HepG2 (cell line): ENCODE measurements at regions not wholly inside any gene's neighbourhood (a gene's known extent, or its start where the extent isn't known, plus 50 kb on each side); places are given as distances from the start of the nearest gene placed in this dataset.

ENCODE experiments used
- CEBPB ChIP-seq: IDR thresholded peaks from 2 replicates; pipeline ENCODE4 v1.6.1; 2011; ENCODE audit warnings: low read depth, low read length, improper control_type of control experiment, borderline replicate concordance
- HNRNPL ChIP-seq: fragments of 200-400 bp; formaldehyde crosslinking; IDR thresholded peaks from 2 replicates; pipeline ENCODE4 v1.6.1; 2017; ENCODE audit warnings: mild to moderate bottlenecking, low read depth, low read length
- IRF1 ChIP-seq: sonication (generic); formaldehyde crosslinking; IDR thresholded peaks from 2 replicates; pipeline ENCODE4 v1.4.0; 2020; ENCODE audit warnings: low read depth, mild to moderate bottlenecking, missing genetic modification reagents
- KLF6 ChIP-seq: IDR thresholded peaks from 2 replicates; pipeline ENCODE4 v1.8.0; 2016; ENCODE audit warnings: missing biosample characterization, missing genetic modification reagents
- PRDM10 ChIP-seq: sonication (generic); formaldehyde crosslinking; IDR thresholded peaks from 2 replicates; pipeline ENCODE4 v1.4.0; 2020; ENCODE audit warnings: low read depth, missing genetic modification reagents
- PRPF4 ChIP-seq: fragments of 200-400 bp; formaldehyde crosslinking; IDR thresholded peaks from 2 replicates; pipeline ENCODE4 v1.6.1; 2016; ENCODE audit warnings: low read length, low read depth; ENCODE audit not compliant: poor library complexity, severe bottlenecking
- REST ChIP-seq, 2 experiments: IDR thresholded peaks; 2 replicates each; pipeline ENCODE4 v1.6.1; 2011 to 2012; ENCODE audit warnings: low read length in 2 of 2, borderline replicate concordance in 1 of 2, low read depth in 1 of 2, mild to moderate bottlenecking in 1 of 2, moderate library complexity in 1 of 2
- TIGD3 ChIP-seq: sonication (generic); formaldehyde crosslinking; IDR thresholded peaks from 2 replicates; pipeline ENCODE4 v1.5.1; 2020; ENCODE audit warnings: mild to moderate bottlenecking, missing genetic modification reagents, borderline replicate concordance
- ZNF549 ChIP-seq: sonication (generic); formaldehyde crosslinking; IDR thresholded peaks from 2 replicates; pipeline ENCODE4 v1.5.0; 2020; ENCODE audit warnings: missing genetic modification reagents

- TF ChIP-seq CEBPB (no peak), PRPF4 (no peak), HNRNPL (no peak), KLF6 (CRISPR knock-in tag) (no peak), TIGD3 (CRISPR knock-in tag) (no peak), PRDM10 (CRISPR knock-in tag) (no peak), IRF1 (CRISPR knock-in tag) (no peak), ZNF549 (CRISPR knock-in tag) (no peak), REST (IDR thresholded peaks at IDR 0.05; ENCODE audit: borderline replicate concordance in 1 of 2, low read depth in 1 of 2, low read length in 2 of 2) (no peak)
Observed at GRCh38 chr3:24684506-24685023, 189.9 kb upstream of the THRB start.
